GM19438 (cell line): ENCODE measurements at regions not wholly inside any gene's neighbourhood (a gene's known extent, or its start where the extent isn't known, plus 50 kb on each side); places are given as distances from the start of the nearest gene placed in this dataset.

Experiments used
- ATAC-seq: cut with Tn5 transposase; IDR thresholded peaks from one replicate; pipeline ENCODE4 v1.9.1; 2021; ENCODE audit warnings: low read depth; ENCODE audit not compliant: unreplicated experiment

DNA sequence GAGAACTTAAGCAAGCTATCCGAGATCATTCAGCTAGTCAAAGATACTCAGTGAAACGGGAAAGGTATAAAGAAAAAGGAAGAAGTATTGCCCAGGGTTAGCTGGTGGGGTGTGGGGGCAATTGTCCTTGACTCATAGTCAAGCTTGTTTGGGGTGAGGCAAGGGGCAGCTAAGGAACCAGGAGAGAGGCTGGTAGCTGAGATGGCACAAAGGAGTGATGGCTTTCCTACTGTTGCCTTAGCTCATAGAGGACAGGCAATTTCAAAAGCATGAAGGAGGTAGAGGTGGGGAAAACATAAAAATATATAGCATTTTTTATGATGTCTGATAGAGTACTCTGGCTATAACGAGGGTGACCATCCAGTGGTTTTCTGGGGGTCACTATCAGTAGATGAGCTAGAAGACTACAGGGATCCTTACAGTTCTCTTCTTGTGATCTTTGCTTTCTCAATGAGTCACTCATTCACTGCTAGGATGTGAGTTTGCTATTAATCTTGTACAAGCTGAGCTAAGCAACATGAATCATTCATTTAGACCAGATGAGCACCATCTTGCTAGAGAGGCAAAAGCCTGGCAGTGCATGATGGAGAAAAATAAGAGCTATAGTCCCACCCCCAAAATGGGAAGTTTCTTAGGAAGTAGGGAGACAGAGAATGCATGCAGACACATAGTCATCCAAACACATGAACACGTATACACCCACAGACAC is 207.1 kb upstream of the PFN2 start:
- ATAC-seq: no peak

DNA sequence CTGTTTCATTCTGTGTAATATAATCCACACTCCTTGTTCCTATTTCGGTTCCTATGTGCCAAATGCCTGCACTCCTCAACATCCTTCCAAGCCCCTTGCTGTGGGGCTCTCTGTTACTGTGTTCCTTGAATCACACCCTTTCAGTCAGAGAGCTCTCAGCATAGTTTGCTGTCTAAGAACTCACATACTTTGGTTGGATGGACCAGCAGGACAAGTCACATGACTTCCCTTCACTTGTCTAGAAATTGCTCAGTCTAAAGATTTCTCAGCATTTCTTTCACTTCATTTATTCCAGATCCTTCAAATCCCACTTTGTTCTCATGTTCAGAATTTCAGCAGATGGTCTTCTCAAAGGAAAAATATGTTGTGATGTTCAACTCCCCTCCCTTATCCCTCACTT is 203.5 kb upstream of the PFN2 start:
- no peak for ATAC-seq

DNA sequence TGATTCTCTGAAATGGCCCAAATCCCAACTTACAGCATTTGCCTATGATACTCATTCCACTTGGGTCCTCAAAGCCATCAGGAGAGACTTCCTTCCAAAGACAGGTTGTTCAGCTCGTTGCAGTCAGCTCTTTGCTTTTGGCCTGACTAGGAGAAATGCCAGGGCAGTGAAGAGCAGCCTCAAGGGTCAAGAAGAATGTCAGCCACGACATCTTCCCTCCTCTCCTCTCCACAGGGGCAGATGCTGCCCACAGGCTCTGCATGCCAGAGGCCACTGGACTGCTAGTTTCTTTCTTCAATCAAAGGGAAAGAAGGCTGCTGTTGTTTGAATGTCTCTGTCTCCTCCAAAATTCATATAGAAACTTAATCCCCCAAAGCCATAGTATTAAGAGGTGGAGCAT is 201.7 kb upstream of the PFN2 start:
- no peak for ATAC-seq

DNA sequence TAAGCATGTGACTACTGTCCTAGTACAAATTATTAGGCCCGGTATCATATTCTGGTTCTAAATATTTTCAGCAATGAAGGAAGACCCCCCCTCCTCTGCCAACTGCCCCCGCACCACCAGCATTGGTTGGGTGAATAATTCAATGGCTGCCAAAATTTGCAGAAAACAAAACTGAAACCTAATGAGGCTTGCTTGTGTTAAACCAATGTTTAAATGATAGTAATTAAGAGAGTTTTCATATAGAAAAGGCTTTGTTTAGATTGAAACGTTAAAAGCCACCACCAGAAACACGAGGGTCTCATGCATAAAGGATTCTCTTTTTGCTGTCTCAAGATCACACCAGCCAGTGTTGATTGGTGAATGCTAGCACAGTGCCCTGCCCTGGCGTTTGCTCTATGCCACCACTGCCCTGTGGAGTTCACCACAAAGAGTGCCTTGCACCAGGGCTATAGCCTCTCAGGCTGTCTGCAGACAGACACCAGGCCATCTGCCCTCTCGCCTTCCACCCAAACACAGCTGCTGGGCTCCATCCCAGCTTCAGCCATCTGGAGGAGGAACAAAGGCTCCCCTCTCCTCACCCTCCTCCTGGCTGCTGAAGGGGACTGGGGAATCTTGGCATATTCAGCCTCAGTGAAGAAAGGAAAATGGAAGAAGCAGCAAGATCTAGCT is 200.3 kb upstream of the PFN2 start:
- no peak for ATAC-seq

DNA sequence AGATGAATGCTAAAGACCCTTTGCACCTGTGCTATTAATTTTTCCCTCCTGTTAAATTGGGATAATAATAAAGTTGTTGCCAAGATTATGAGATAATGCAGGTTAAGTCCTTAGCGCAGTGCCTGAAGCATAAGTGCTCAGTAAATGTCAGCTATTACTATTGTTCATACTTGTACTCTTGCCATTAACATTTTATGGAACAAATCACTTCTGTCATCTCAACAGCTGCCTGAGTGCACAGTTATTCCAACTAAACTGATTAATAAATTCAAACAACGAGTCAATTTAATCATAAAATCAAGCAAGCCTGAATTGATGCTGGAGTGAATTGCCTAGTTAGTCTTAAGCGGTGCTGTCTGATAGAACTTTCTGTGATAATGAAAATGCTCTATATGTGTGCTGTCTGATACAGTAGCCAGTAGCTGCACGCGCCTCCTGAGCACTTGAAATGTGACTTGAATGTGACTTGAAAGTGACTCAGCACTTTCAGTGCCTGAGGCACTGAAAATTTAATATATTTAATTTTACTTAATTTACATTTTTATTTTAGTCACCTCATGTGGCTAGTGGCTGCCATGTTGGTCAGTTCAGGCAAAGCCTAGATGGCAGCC is 198.7 kb upstream of the PFN2 start:
- ATAC-seq: no peak

DNA sequence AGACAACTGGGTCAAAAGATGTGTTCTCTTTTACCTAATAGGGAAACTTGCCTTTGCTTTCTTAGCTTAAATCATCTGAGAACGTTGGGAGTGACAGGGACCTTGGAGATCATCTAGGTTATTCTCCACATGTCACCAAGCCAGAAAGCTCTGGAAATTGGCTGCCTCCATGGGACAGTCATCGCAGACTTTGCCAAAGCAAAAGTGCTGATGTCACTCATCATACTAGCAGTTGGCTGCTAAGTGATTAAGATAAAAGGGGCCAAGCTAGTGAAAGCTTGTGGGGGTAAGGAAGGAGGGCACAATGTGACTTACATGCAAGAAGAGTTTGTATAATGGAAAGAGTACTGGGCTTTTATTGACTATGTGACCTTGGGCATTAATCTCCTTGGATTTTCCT is 198.0 kb upstream of the PFN2 start:
- no peak for ATAC-seq

DNA sequence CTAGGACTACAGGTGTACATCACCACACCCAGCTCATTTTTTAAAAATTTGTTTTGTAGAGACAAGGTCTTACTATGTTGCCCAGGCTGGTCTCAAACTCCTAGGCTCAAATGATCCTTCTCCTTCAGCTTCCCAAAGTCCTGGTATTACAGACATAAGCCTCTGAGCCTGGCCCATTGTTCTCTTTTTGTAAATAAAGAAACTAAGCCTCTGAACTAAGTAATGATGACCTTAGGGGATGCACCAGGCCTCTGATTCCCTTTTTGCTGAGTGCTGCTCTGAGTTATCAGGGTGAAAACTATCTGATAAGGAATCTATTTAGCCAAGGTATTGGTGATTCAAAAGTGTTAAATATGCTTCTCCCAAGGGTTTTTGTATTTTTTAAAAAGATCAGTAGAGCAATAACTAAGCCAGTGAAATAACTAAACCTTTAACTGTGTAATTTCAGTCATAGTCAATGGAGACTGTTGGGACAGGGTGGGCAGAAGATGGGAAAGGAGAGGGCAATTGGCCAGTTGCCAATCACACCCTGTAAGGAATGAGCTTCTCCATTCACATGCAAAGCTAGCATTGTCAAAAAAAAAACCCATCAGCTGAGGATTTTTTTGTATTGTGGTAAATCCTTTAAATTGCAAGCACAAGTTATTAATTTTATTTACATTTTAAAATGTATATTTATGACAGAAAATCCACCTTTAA is 194.8 kb upstream of the PFN2 start:
- no peak for ATAC-seq

DNA sequence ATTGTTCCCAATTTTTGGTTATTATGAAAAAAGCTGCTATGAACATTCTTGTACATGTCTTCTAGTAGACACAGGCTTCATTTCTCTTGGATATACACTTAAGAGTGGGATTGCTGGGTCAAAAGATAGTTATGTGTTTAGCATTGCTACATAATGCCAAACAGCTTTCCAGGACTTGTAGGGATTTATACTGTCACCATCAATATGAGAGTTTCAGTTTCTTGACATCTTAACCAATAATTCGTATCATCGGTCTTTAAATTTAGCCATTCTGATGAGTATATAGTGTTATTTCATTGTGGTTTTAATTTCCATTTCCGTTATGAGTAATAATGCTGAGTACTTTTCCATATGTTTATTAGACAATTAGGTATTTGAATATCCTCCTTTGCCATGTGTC is 190.3 kb upstream of the PFN2 start:
- no peak for ATAC-seq

DNA sequence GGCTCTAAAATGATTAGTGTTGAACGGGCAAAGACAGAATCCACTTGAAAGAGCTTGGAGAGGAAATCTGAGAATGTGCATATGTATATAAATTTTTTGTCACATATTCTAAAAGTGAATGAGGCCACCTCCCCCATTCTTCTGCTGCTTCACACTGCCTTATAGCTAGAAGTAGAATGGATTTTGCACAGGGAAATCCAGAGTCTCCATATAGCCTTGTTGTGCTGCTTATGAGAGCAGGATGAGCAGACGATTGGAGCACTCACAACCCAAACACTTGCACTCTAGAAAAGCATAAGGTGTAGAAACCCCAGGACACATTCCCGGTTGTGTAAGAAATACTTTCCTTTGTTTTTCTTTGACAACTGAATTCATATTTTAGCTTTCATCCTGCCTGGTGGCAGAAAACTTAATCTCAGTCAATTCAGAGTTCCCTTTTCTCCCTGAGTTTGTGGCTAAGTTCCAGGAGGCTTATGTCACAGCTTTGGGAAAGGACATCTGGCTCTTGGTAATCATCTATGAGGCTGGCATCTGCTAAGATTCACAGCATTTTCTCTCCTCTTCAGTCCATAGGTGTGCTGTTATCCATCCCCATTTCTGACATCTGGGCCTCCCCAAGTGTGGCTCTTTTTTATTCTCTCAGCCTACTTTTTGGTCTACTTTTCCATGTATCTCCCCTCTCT is 188.4 kb upstream of the PFN2 start:
- ATAC-seq: no peak

DNA sequence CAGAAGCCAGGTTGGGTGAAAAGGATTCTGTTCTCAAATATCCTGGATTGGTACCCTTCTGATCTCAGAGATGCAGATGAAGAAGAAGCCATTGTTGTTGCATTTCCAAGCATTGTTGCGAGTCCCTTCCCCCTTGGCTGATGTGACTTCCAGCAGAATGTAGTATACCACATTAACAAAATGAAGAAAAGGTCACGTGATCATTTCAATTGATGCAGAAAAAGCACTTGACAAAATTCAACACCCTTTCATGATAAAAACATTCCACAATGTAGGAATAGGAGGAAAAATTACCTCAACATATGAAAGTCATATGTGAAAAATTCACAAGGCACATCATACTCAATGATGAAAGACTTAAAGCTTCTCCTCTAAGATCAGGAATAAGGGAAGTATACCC is 181.9 kb upstream of the PFN2 start:
- no peak for ATAC-seq

DNA sequence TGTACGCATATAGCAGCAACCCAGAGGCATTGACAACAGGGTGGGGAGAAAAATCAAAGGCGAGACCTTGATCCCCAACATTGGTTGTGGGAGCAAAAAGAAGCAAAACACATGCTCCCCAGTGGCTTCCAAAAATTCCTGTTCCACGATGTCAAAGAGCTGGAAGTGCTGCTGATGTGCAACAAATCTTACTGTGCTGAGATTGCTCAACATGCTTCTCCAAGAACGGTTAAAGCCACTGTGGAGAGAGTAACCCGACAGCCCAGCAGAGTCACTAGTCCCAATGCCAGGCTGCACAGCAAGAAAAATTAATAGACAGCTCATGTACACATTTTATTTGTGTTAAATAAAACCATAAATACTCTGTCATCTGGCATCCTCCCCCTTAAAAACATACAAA is 179.9 kb upstream of the PFN2 start:
- ATAC-seq: no peak

DNA sequence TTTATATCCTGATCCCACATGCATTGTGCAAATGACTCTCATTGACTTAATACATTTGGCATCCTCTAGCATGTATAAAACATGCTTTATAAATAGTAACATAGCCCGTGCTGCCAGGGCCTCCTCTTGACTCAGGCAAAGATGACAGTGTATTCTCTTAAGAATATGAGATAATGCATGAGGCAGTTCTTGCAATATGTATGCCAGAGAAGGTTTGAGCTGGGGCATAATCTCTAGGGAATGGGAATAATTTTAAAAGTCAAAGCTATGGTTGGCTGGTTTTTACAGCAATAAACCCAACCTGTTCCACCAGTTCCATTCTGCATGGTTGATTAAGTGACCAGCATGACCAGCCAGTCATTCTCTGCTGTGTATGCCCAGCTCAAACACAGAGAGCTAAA is 179.0 kb upstream of the PFN2 start:
- ATAC-seq: no peak

DNA sequence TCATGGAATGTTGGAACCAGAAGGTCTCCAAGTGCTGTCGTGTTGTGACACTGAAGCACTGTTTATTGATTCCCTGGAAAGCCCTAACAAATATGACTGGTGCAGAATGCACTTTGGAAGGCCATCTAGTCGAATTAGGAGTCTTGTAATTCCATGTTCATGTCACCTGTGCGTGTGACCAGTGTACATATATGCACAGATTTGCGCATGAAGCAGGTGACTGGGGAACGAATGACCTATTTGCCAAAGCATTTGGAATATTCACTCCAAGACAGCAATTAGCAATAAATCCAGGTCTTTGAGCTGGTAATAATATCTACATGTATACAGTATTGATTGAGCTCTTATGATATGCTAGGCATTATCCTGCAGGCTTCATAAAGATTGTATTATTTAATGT is 177.5 kb upstream of the PFN2 start:
- no peak for ATAC-seq

DNA sequence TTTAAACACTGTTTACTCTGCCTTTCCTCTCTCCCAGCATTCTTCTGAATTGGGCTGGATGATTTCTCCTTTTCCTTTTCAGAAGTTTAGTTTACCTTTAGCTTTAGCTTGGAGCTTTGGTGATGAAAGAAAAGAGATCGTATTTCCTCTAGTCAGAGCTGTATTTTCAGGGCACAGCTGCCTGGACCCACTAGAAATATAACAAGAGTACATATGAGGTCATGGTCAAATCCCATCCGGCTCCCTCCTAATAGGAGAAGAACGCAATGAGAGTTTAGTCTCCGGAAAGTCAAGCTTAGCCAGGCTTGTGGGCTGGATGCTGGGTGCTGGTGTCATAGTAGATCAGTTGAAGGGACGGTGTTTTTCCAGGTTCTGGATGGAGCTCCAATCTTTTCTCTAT is 177.1 kb upstream of the PFN2 start:
- ATAC-seq: no peak

DNA sequence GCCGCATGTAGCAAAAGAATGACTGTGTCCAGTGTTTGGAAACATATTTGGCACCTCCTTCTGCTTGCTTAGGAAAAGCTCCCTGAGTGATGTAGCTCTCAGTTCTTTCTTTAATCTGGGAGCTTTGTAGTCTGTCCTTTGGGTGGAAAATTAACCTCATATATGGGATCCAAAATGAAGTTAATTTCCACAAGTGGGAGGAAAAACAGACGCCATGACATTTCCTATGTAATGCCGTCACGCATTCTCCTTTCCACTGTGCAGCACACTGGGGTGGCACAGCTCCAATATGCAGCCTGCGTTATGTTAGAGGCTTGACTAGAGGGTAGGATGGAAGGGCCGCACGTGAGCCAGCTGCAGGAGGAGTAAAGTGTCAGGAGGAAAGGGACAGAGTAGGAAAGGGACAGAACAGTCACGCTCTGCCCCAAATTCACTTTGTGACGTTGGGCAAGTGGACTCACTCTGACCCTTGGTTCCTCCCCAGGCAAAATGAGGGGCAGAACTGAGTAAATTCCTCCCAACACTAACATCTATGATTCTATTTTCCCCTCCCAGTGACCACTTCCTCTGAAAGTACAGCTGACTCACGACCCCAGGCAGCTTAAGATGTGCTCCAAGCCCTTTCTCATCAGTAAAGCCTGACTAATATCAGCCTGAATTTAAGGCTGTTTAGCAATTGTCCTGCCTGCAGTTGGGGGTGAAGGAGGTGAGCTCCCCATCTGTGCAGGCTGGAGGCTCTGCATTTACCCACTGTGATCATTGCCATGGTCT is 176.5 kb upstream of the PFN2 start:
- no peak for ATAC-seq

DNA sequence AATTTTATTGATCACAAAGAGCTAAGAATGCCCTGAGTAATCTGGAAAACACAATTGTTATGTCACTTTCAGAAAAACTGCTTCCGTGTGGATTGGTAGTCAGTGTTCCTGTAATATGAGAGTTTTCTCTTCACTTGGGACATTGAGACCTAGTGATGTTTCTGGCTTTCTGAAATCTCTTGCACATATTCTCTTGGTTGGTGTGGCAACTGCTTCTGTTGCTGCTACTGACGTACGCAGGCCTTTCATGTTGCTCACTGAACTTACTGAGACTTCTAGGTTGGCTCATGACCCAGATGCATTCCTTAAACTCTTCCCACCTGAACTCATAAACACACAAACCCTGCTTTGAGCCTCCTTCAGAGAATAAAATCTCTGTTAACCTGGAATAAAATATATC is 175.0 kb upstream of the PFN2 start:
- ATAC-seq: no peak

DNA sequence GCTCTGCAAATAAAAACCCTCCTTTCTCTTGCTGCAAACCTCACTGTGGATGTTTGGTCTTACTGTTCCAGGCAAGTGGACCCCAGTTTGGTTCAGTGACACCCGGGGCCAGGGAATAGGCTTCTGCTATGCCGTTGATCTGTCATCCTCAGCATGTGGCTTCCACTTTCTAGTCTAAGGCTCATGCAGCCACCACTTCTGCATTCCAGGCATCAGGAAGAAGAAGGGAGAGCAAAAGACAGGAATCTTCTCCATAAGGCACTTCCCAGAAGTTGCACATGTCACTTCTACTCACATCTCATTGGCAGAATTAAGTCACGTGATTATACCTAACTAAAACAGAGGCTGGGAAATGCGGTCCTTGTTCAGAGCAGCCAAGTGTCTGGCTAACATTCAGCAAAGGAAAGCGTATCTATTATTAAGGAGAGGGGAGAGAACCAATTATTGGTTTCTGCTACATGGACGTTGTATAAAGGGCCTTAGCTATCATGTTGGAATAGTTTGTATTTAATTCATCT is 173.6 kb upstream of the PFN2 start:
- no peak for ATAC-seq

DNA sequence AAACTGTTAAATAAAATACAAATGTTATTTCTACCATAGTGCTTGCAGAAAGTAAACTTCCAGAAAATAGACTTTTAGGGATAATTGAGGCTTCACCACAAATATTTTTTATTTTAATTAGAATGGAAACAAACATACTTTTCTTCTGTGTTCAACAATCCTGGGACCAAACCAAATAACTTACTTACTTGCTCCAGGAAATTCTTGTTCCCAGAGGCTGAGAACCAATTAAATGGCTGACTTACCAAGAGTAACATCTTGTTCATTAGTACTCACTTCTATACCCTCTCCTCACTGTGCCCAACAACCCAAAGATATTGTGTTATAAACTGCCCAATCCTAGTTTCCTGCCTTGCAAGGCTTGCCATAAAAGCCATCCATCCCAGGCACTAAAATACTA is 172.2 kb upstream of the PFN2 start:
- ATAC-seq: no peak

DNA sequence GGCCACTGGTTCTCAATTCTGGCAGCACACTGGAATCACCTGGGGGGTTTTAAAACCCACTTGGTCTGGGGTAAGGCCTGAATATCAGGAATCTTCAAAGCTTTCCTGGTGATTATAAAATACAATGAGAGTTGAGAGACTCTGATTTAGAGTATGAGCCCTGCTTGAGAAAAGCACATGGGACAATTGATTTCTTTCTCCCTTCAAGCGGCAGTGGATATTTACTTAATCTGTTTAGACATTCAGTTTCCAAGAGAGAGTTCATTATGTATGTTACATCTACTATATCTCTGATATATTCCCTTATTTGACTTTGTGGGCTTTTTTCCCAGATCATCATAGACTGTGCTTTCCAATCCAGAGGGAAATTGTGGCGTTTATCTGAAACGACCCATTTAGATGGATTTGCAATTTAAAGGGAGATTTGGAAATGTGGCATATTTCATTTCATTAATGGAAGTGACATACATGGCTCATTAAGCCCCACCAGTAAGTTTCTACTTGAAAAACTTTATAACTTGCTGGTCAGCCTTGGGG is 171.2 kb upstream of the PFN2 start:
- ATAC-seq: no peak
